OCI-LY7 (cell line): ENCODE measurements at regions not wholly inside any gene's neighbourhood (a gene's known extent, or its start where the extent isn't known, plus 50 kb on each side); places are given as distances from the start of the nearest gene placed in this dataset.

Source experiments
- BruUV-seq: library from RNA; stranded (reverse); fragments of 400-500 nt; replicated peaks from 2 replicates; lab custom pipeline; 2021; lab: Mats Ljungman, UMichigan
- CTCF ChIA-PET: fragments of 300-600 bp; sonication (Branson Sonifier 250); formaldehyde crosslinking; loops from one replicate; lab custom pipeline; 2022; ENCODE audit warnings: antibody characterized with exemption; ENCODE audit not compliant: unreplicated experiment; lab: Charles Lee
- POLR2A ChIA-PET: fragments of 300-600 bp; sonication (Branson Sonifier 250); formaldehyde crosslinking; loops from one replicate; lab custom pipeline; 2022; ENCODE audit warnings: antibody characterized with exemption; lab: Charles Lee
- DNase-seq: peaks from one replicate; pipeline ENCODE4 v3.0.0-alpha.2; 2015; ENCODE audit warnings: low spot score
- H2AFZ ChIP-seq: fragments of 200-600 bp; sonication (generic), shearing (Covaris generic); 2 replicates; pipeline ENCODE4 v1.6.1; 2014; ENCODE audit warnings: mild to moderate bottlenecking, antibody characterized with exemption, low read length, moderate library complexity
- H3K27ac ChIP-seq: fragments of 200-600 bp; sonication (generic); 2 replicates; pipeline ENCODE4 v1.5.1; 2014; ENCODE audit warnings: mixed run types, low read depth, mild to moderate bottlenecking, moderate library complexity, low read length, inconsistent platforms; ENCODE audit not compliant: poor library complexity, severe bottlenecking
- H3K36me3 ChIP-seq: fragments of 200-600 bp; sonication (generic); 2 replicates; pipeline ENCODE4 v1.6.1; 2014; ENCODE audit warnings: mild to moderate bottlenecking, antibody characterized with exemption, low read length, moderate library complexity, mixed read lengths; ENCODE audit not compliant: insufficient read depth
- H3K4me1 ChIP-seq: fragments of 200-600 bp; sonication (generic); 2 replicates; pipeline ENCODE4 v1.5.1; 2014; ENCODE audit warnings: mild to moderate bottlenecking, low read length; ENCODE audit not compliant: insufficient read depth, poor library complexity, severe bottlenecking
- H3K4me2 ChIP-seq: fragments of 200-600 bp; sonication (generic); 2 replicates; pipeline ENCODE4 v1.6.1; 2014; ENCODE audit warnings: mild to moderate bottlenecking, low read length
- H3K4me3 ChIP-seq: fragments of 200-600 bp; sonication (generic); 2 replicates; pipeline ENCODE4 v1.5.1; 2014; ENCODE audit warnings: mild to moderate bottlenecking, low read depth, low read length; ENCODE audit not compliant: poor library complexity, severe bottlenecking
- H3K79me2 ChIP-seq: fragments of 200-600 bp; sonication (generic); 2 replicates; pipeline ENCODE4 v1.6.1; 2016; ENCODE audit warnings: low read depth, mild to moderate bottlenecking, low read length, moderate library complexity, mixed read lengths; ENCODE audit not compliant: insufficient read depth
- H3K9me2 ChIP-seq: fragments of 200-600 bp; sonication (generic); 2 replicates; pipeline ENCODE4 v1.6.1; 2016; ENCODE audit warnings: mild to moderate bottlenecking, low read length, mixed read lengths; ENCODE audit not compliant: insufficient read depth
- H3K9me3 ChIP-seq: fragments of 200-600 bp; sonication (generic); 2 replicates; pipeline ENCODE4 v1.6.1; 2014; ENCODE audit warnings: mild to moderate bottlenecking, mixed run types, low read length, mixed read lengths
- H4K20me1 ChIP-seq: fragments of 200-600 bp; sonication (generic); 2 replicates; pipeline ENCODE4 v1.6.1; 2014; ENCODE audit warnings: mild to moderate bottlenecking, antibody characterized with exemption, low read length, moderate library complexity, mixed read lengths; ENCODE audit not compliant: insufficient read depth
- CTCF ChIP-seq: fragments of 200-600 bp; sonication (generic); conservative IDR thresholded peaks from 2 replicates; pipeline ENCODE4 v1.5.1; 2014; ENCODE audit warnings: mild to moderate bottlenecking, antibody characterized with exemption, low read length, moderate library complexity, mixed read lengths
- EZH2phosphoT487 ChIP-seq: fragments of 200-600 bp; sonication (generic); IDR thresholded peaks from 2 replicates; pipeline ENCODE4 v1.6.1; 2018; ENCODE audit warnings: low read depth, borderline replicate concordance, mild to moderate bottlenecking, mixed run types, antibody characterized with exemption, low read length, moderate library complexity, mixed read lengths
- intact Hi-C: fragments of 100-400 bp; cut with micrococcal nuclease; formaldehyde crosslinking; loops from one replicate; pipeline ENCODE4 v1.10.0; 2022; ENCODE audit not compliant: unreplicated experiment

- no peak for DNase-seq
- CTCF ChIA-PET = no interaction called here
- no peak overlapping the region for H3K4me2 ChIP-seq
- no TSS peak for BruUV-seq
- H3K79me2 ChIP-seq = no peaks in the 10 kb centered on the region
- H3K27ac ChIP-seq = no peak overlapping the region
- H3K4me3 ChIP-seq = no peak overlapping the region
- H2AFZ ChIP-seq = no peak overlapping the region
- H3K36me3 ChIP-seq = no peaks in the 10 kb centered on the region
- intact Hi-C loops = no loop called here
- H3K4me1 ChIP-seq = no peaks in the 10 kb centered on the region
- no peaks in the 10 kb centered on the region for H3K9me2 ChIP-seq
- POLR2A ChIA-PET = no interaction called here
- no peaks in the 10 kb centered on the region for H4K20me1 ChIP-seq
- TF ChIP-seq CTCF (no peak), EZH2phosphoT487 (no peak)
- H3K9me3 ChIP-seq = no peaks in the 10 kb centered on the region
Observed at GRCh38 chr11:130612291-130612851, 163.9 kb downstream of the ADAMTS15 start.

- H4K20me1 ChIP-seq = no peaks in the 10 kb centered on the region
- ChIA-PET POLR2A (no interaction called here), CTCF (no interaction called here)
- H3K9me2 ChIP-seq = no peaks in the 10 kb centered on the region
- BruUV-seq = no TSS peak
- TF ChIP-seq CTCF = no peak
- no peak for TF ChIP-seq EZH2phosphoT487
- no peak for DNase-seq
- H3K36me3 ChIP-seq = no peaks in the 10 kb centered on the region
- no peaks in the 10 kb centered on the region for H3K79me2 ChIP-seq
- no peak overlapping the region for H3K27ac ChIP-seq
- H3K4me2 ChIP-seq = no peak overlapping the region
- intact Hi-C loops = no loop called here
- no peak overlapping the region for H3K4me3 ChIP-seq
- H2AFZ ChIP-seq = no peak overlapping the region
- H3K4me1 ChIP-seq = no peaks in the 10 kb centered on the region
- H3K9me3 ChIP-seq = no peaks in the 10 kb centered on the region
Observed at GRCh38 chr11:130613396-130613795, 165.0 kb downstream of the ADAMTS15 start.

- POLR2A ChIA-PET = no interaction called here
- H3K4me1 ChIP-seq = no peaks in the 10 kb centered on the region
- H3K4me2 ChIP-seq = no peak overlapping the region
- no peaks in the 10 kb centered on the region; the same call in 1 of the 2 replicates for H3K9me2 ChIP-seq
- no peak overlapping the region for H3K4me3 ChIP-seq
- TF ChIP-seq EZH2phosphoT487 (no peak), CTCF (no peak)
- CTCF ChIA-PET = no interaction called here
- H3K36me3 ChIP-seq = no peaks in the 10 kb centered on the region
- no peaks in the 10 kb centered on the region for H3K9me3 ChIP-seq
- no peak for DNase-seq
- H3K79me2 ChIP-seq = no peaks in the 10 kb centered on the region
- intact Hi-C loops = no loop called here
- no TSS peak for BruUV-seq
- no peaks in the 10 kb centered on the region for H4K20me1 ChIP-seq
- H3K27ac ChIP-seq = no peak overlapping the region
- H2AFZ ChIP-seq = no peak overlapping the region
Observed at GRCh38 chr11:130614591-130614990, 166.1 kb downstream of the ADAMTS15 start.
